Ectodermal cell (in vitro differentiated cells): ENCODE measurements at regions not wholly inside any gene's neighbourhood (a gene's known extent, or its start where the extent isn't known, plus 50 kb on each side); places are given as distances from the start of the nearest gene placed in this dataset.

ENCODE experiments used
- H3K27ac ChIP-seq: 2 replicates; pipeline ENCODE4 v1.7.0; 2013; ENCODE audit warnings: mild to moderate bottlenecking, low read depth, low read length; ENCODE audit not compliant: insufficient read depth, poor library complexity, severe bottlenecking
- H3K27me3 ChIP-seq: 2 replicates; pipeline ENCODE4 v1.7.0; 2013; ENCODE audit warnings: mild to moderate bottlenecking, low read length; ENCODE audit not compliant: insufficient read depth, control insufficient read depth, poor library complexity, severe bottlenecking
- H3K36me3 ChIP-seq: one replicate; pipeline ENCODE4 v1.7.0; 2013; ENCODE audit warnings: low read length; ENCODE audit not compliant: control insufficient read depth, insufficient read depth
- H3K4me1 ChIP-seq: one replicate; pipeline ENCODE4 v1.7.0; 2013; ENCODE audit warnings: low read length; ENCODE audit not compliant: control insufficient read depth, insufficient read depth
- H3K4me3 ChIP-seq: 2 replicates; pipeline ENCODE4 v1.7.0; 2013; ENCODE audit warnings: low read depth, low read length, control low read depth; ENCODE audit not compliant: insufficient read depth
- H3K9me3 ChIP-seq: 2 replicates; pipeline ENCODE4 v1.7.0; 2013; ENCODE audit warnings: mild to moderate bottlenecking, low read length, moderate library complexity; ENCODE audit not compliant: control insufficient read depth
- WGBS, 2 experiments: methylation state at CpG; one replicate each; pipeline ENCODE4 v1.1.7; 2013; ENCODE audit warnings: missing lambda C conversion rate in 2 of 2; 5-methylcytosine and 5-hydroxymethylcytosine counted together

GRCh38 chr4:31307029-31307428, 586.9 kb downstream of the PCDH7 start:
- 81 to 85% methylated on average over 4 to 5 of the region's 5 CpGs for WGBS, 2 experiments
- no peaks in the 10 kb centered on the region for H3K36me3 ChIP-seq
- no peak overlapping the region for H3K27ac ChIP-seq
- H3K9me3 ChIP-seq, result no peaks in the 10 kb centered on the region
- no peaks in the 10 kb centered on the region for H3K4me1 ChIP-seq
- H3K27me3 ChIP-seq, result no peaks in the 10 kb centered on the region
- H3K4me3 ChIP-seq, result no peak overlapping the region

- Histone ChIP-seq H3K4me3 (no peak overlapping the region), H3K27me3 (no peaks in the 10 kb centered on the region), H3K36me3 (no peaks in the 10 kb centered on the region), H3K4me1 (no peaks in the 10 kb centered on the region), H3K9me3 (no peaks in the 10 kb centered on the region), H3K27ac (no peak overlapping the region)
Observed at GRCh38 chr4:31324814-31325213, 604.6 kb downstream of the PCDH7 start.

- Histone ChIP-seq H3K4me1 (no peaks in the 10 kb centered on the region), H3K36me3 (no peaks in the 10 kb centered on the region), H3K9me3 (no peaks in the 10 kb centered on the region), H3K27me3 (no peaks in the 10 kb centered on the region), H3K27ac (no peak overlapping the region), H3K4me3 (no peak overlapping the region)
- 89 to 95% methylated on average over 1 of the region's 1 CpG for WGBS, 2 experiments
Observed at GRCh38 chr4:31325300-31325699, 605.1 kb downstream of the PCDH7 start.

- Histone ChIP-seq H3K4me1 (no peaks in the 10 kb centered on the region), H3K9me3 (no peaks in the 10 kb centered on the region)
Observed at GRCh38 chr4:31327031-31327430, 606.9 kb downstream of the PCDH7 start.

GRCh38 chr4:31328932-31329331, 608.8 kb downstream of the PCDH7 start:
- Histone ChIP-seq H3K9me3 (no peaks in the 10 kb centered on the region), H3K27ac (no peak overlapping the region), H3K4me1 (no peaks in the 10 kb centered on the region), H3K36me3 (no peaks in the 10 kb centered on the region), H3K4me3 (no peak overlapping the region), H3K27me3 (no peaks in the 10 kb centered on the region)
- 89 to 94% methylated on average over 1 of the region's 1 CpG for WGBS, 2 experiments

More at GRCh38 chr4:31327031-31327430, 606.9 kb downstream of the PCDH7 start:
- Histone ChIP-seq H3K4me3 (no peak overlapping the region), H3K27ac (no peak overlapping the region), H3K27me3 (no peaks in the 10 kb centered on the region), H3K36me3 (no peaks in the 10 kb centered on the region)
- WGBS, 2 experiments, result 95 to 98% methylated on average over 5 of the region's 6 CpGs

- Histone ChIP-seq H3K27me3 (no peaks in the 10 kb centered on the region), H3K4me3 (no peak overlapping the region), H3K4me1 (no peaks in the 10 kb centered on the region), H3K27ac (no peak overlapping the region), H3K9me3 (no peaks in the 10 kb centered on the region), H3K36me3 (no peaks in the 10 kb centered on the region)
- WGBS, 2 experiments, result no CpG with 5 or more reads among the region's 2 CpGs
Observed at GRCh38 chr4:31334086-31334910, 614.1 kb downstream of the PCDH7 start.

- Histone ChIP-seq H3K9me3 (no peaks in the 10 kb centered on the region), H3K4me1 (no peaks in the 10 kb centered on the region), H3K36me3 (no peaks in the 10 kb centered on the region), H3K27me3 (no peaks in the 10 kb centered on the region), H3K27ac (no peak overlapping the region), H3K4me3 (no peak overlapping the region)
Observed at GRCh38 chr4:31338000-31338399, 617.8 kb downstream of the PCDH7 start.

GRCh38 chr4:31341601-31342359, 621.6 kb downstream of the PCDH7 start:
- H3K27ac ChIP-seq, result no peak overlapping the region
- 86 to 91% methylated on average over 3 to 4 of the region's 4 CpGs for whole genome bisulfite sequencing, 2 experiments
- no peaks in the 10 kb centered on the region for H3K4me1 ChIP-seq
- no peaks in the 10 kb centered on the region for H3K27me3 ChIP-seq
- no peaks in the 10 kb centered on the region for H3K9me3 ChIP-seq
- no peaks in the 10 kb centered on the region for H3K36me3 ChIP-seq
- no peak overlapping the region for H3K4me3 ChIP-seq

GRCh38 chr4:31343061-31343460, 622.9 kb downstream of the PCDH7 start:
- no peaks in the 10 kb centered on the region for H3K27me3 ChIP-seq
- no peaks in the 10 kb centered on the region for H3K9me3 ChIP-seq
- no peaks in the 10 kb centered on the region for H3K4me1 ChIP-seq
- H3K27ac ChIP-seq, result no peak overlapping the region
- H3K36me3 ChIP-seq, result no peaks in the 10 kb centered on the region
- H3K4me3 ChIP-seq, result no peak overlapping the region

GRCh38 chr4:31349907-31350306, 629.7 kb downstream of the PCDH7 start:
- Histone ChIP-seq H3K36me3 (no peaks in the 10 kb centered on the region), H3K27me3 (no peaks in the 10 kb centered on the region), H3K27ac (peak overlapping the region; percentile 28), H3K4me1 (no peaks in the 10 kb centered on the region), H3K4me3 (no peak overlapping the region), H3K9me3 (no peaks in the 10 kb centered on the region)
- WGBS, 2 experiments, result 29 to 61% methylated on average over 1 of the region's 1 CpG
